Endothelial cell of umbilical vein (primary cell): ENCODE measurements at regions not wholly inside any gene's neighbourhood (a gene's known extent, or its start where the extent isn't known, plus 50 kb on each side); places are given as distances from the start of the nearest gene placed in this dataset.

Source experiments
- BruUV-seq: library from RNA; stranded (reverse); fragments of 400-500 nt; replicated peaks from 2 replicates; lab custom pipeline; 2021; lab: Mats Ljungman, UMichigan
- CTCF ChIA-PET: fragments of 300-600, 350-600 bp; sonication (Branson Sonifier 250); formaldehyde crosslinking; loops from one replicate; lab custom pipeline; 2021; ENCODE audit warnings: antibody characterized with exemption, inconsistent platforms; lab: Charles Lee
- POLR2A ChIA-PET: fragments of 300-600, 350-600 bp; sonication (Branson Sonifier 250); formaldehyde crosslinking; loops from one replicate; lab custom pipeline; 2021; ENCODE audit warnings: antibody characterized with exemption, inconsistent platforms; lab: Charles Lee
- DNase-seq: peaks from one replicate; pipeline ENCODE4 v3.0.0-alpha.2; 2011; ENCODE audit warnings: low read depth, low spot score
- FAIRE-seq: peaks from 2 replicates; lab custom pipeline; 2011; peaks lifted over from hg19 to GRCh38; lab: Jason Lieb, UNC
- H2AFZ ChIP-seq: 2 replicates; pipeline ENCODE4 v1.6.0; 2012; ENCODE audit warnings: low read depth, low read length, control low read depth, inconsistent platforms
- H3K27ac ChIP-seq: 2 replicates; pipeline ENCODE4 v1.5.1; 2011; ENCODE audit warnings: low read depth, mild to moderate bottlenecking, control low read depth, low read length, moderate library complexity; ENCODE audit not compliant: insufficient read depth
- H3K27me3 ChIP-seq, 2 experiments: 2 replicates each; pipeline versions ENCODE4 v1.6.0 to v1.6.1; 2011; ENCODE audit warnings: low read length in 2 of 2, mixed read lengths in 1 of 2; ENCODE audit not compliant: control insufficient read depth in 2 of 2, insufficient read depth in 2 of 2
- H3K36me3 ChIP-seq, 2 experiments: 2 replicates in 1 of 2; 3 replicates in 1 of 2; pipeline ENCODE4 v1.5.1; 2011; ENCODE audit warnings: low read length in 2 of 2, mild to moderate bottlenecking in 1 of 2, moderate library complexity in 1 of 2; ENCODE audit not compliant: control insufficient read depth in 2 of 2, insufficient read depth in 2 of 2; ENCODE audit errors: extremely low read depth in 1 of 2
- H3K4me1 ChIP-seq: 3 replicates; pipeline ENCODE4 v1.5.1; 2011; ENCODE audit warnings: mild to moderate bottlenecking, low read length; ENCODE audit not compliant: control insufficient read depth, insufficient read depth; ENCODE audit errors: extremely low read depth
- H3K4me2 ChIP-seq: 2 replicates; pipeline ENCODE4 v1.6.1; 2011; ENCODE audit warnings: low read length, control low read depth, mixed read lengths; ENCODE audit not compliant: insufficient read depth
- H3K4me3 ChIP-seq, 3 experiments: fragments of 200-600 bp in 1 of 3; sonication (generic), shearing (Covaris generic) in 1 of 3; replicated peaks in 1 of 3; 2 replicates each; pipeline ENCODE4 v1.5.1; 2011 to 2016; ENCODE audit warnings: control low read depth in 3 of 3, low read length in 3 of 3, mild to moderate bottlenecking in 2 of 3, inconsistent platforms in 1 of 3, low read depth in 1 of 3, moderate library complexity in 1 of 3; ENCODE audit not compliant: insufficient read depth in 1 of 3
- H3K79me2 ChIP-seq: 2 replicates; pipeline ENCODE4 v1.6.0; 2012; ENCODE audit warnings: low read length, inconsistent platforms; ENCODE audit not compliant: control insufficient read depth, insufficient read depth
- H3K9ac ChIP-seq: replicated peaks from 2 replicates; pipeline ENCODE3; 2011; ENCODE audit warnings: low read length, control low read depth; ENCODE audit not compliant: insufficient read depth; ENCODE audit errors: extremely low read depth
- H3K9me1 ChIP-seq: replicated peaks from 3 replicates; pipeline ENCODE4 v1.6.0; 2011; ENCODE audit warnings: mild to moderate bottlenecking, low read length; ENCODE audit not compliant: control insufficient read depth, insufficient read depth; ENCODE audit errors: extremely low read depth
- H3K9me3 ChIP-seq: replicated peaks from 2 replicates; pipeline ENCODE4 v1.5.1; 2012; ENCODE audit warnings: low read length, inconsistent platforms; ENCODE audit not compliant: control insufficient read depth, insufficient read depth
- H4K20me1 ChIP-seq: replicated peaks from 2 replicates; pipeline ENCODE3; 2011; ENCODE audit warnings: mild to moderate bottlenecking, low read length; ENCODE audit not compliant: control insufficient read depth, insufficient read depth; ENCODE audit errors: extremely low read depth
- EZH2 ChIP-seq: IDR thresholded peaks from 2 replicates; pipeline ENCODE4 v1.6.1; 2012; ENCODE audit warnings: borderline replicate concordance, low read depth, mild to moderate bottlenecking, moderate library complexity, low read length, inconsistent platforms; ENCODE audit not compliant: severe bottlenecking
- FOS ChIP-seq: IDR thresholded peaks from 2 replicates; pipeline ENCODE4 v1.6.1; 2011; ENCODE audit warnings: mild to moderate bottlenecking, low read length, moderate library complexity, borderline replicate concordance; ENCODE audit not compliant: insufficient read depth
- GATA2 ChIP-seq: IDR thresholded peaks from 2 replicates; pipeline ENCODE4 v1.7.0; 2011; ENCODE audit warnings: low read depth, mild to moderate bottlenecking, moderate library complexity, mixed read lengths, low read length; ENCODE audit not compliant: insufficient read length, insufficient read depth
- JUN ChIP-seq: IDR thresholded peaks from 2 replicates; pipeline ENCODE4 v1.6.1; 2011; ENCODE audit warnings: borderline replicate concordance, low read depth; ENCODE audit not compliant: insufficient read length, insufficient read depth
- MAX ChIP-seq: IDR thresholded peaks from 2 replicates; pipeline ENCODE4 v1.6.1; 2011; ENCODE audit not compliant: insufficient read depth, insufficient read length
- MYC ChIP-seq: IDR thresholded peaks from one replicate; pipeline ENCODE4 v1.6.1; 2011; ENCODE audit warnings: mild to moderate bottlenecking, low read depth, low read length
- POLR2A ChIP-seq: IDR thresholded peaks from 2 replicates; pipeline ENCODE4 v1.6.1; 2012; ENCODE audit warnings: low read depth, mild to moderate bottlenecking, control low read depth, low read length
- POLR2AphosphoS5 ChIP-seq: IDR thresholded peaks from 2 replicates; pipeline ENCODE4 v1.6.1; 2012; ENCODE audit warnings: low read depth, mild to moderate bottlenecking, control low read depth, low read length, moderate library complexity; ENCODE audit not compliant: insufficient read depth
- dilution Hi-C: fragments of 300-500 bp; cut with MboI; formaldehyde crosslinking; loops from one replicate; pipeline ENCODE4 v1.15.0; 2019; ENCODE audit warnings: low sequenced_read_pairs; ENCODE audit not compliant: extremely low pct_ligation_motif_present
- intact Hi-C: fragments of 100-400 bp; cut with micrococcal nuclease; formaldehyde crosslinking; loops from one replicate; pipeline ENCODE4 v1.10.0; 2022
- TF ChIP-seq, protein P1 (sequence below), 2 donors: IDR thresholded peaks; 1 replicate in 1 of 2; 2 replicates in 1 of 2; pipeline ENCODE4 v1.5.1; 2011; ENCODE audit warnings: low read length in 2 of 2, mild to moderate bottlenecking in 2 of 2, moderate library complexity in 2 of 2, control low read depth in 1 of 2, inconsistent platforms in 1 of 2, low read depth in 1 of 2; ENCODE audit not compliant: insufficient read depth in 1 of 2; ENCODE audit errors: extremely low read depth in 1 of 2

GRCh38 chr7:53437336-53437735 is 401.9 kb downstream of the POM121L12 start:
- FAIRE-seq (no peak), DNase-seq (no peak)
- no peaks in the 10 kb centered on the region for H3K9me1 ChIP-seq
- H3K9me3 ChIP-seq: no peaks in the 10 kb centered on the region
- H3K4me1 ChIP-seq: no peaks in the 10 kb centered on the region
- no peaks in the 10 kb centered on the region for H3K27me3 ChIP-seq
- no peaks in the 10 kb centered on the region for H4K20me1 ChIP-seq
- no peak overlapping the region for H3K27ac ChIP-seq
- H3K9ac ChIP-seq: no peak overlapping the region
- TF ChIP-seq, protein P1, sequence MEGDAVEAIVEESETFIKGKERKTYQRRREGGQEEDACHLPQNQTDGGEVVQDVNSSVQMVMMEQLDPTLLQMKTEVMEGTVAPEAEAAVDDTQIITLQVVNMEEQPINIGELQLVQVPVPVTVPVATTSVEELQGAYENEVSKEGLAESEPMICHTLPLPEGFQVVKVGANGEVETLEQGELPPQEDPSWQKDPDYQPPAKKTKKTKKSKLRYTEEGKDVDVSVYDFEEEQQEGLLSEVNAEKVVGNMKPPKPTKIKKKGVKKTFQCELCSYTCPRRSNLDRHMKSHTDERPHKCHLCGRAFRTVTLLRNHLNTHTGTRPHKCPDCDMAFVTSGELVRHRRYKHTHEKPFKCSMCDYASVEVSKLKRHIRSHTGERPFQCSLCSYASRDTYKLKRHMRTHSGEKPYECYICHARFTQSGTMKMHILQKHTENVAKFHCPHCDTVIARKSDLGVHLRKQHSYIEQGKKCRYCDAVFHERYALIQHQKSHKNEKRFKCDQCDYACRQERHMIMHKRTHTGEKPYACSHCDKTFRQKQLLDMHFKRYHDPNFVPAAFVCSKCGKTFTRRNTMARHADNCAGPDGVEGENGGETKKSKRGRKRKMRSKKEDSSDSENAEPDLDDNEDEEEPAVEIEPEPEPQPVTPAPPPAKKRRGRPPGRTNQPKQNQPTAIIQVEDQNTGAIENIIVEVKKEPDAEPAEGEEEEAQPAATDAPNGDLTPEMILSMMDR (IDR thresholded peaks at IDR 0.05; ENCODE audit: extremely low read depth in 1 of 2, insufficient read depth in 1 of 2, low read depth in 1 of 2, low read length in 2 of 2): no peak
- TF ChIP-seq EZH2: no peak
- TF ChIP-seq FOS: no peak
- no peak for TF ChIP-seq MAX
- TF ChIP-seq MYC: no peak
- no peak for TF ChIP-seq POLR2A
- TF ChIP-seq GATA2: no peak
- TF ChIP-seq POLR2AphosphoS5: no peak
- no peak for TF ChIP-seq JUN
- dilution Hi-C loops (no loop called here), intact Hi-C loops (no loop called here)
- H3K4me3 ChIP-seq: no peak overlapping the region
- no peaks in the 10 kb centered on the region for H3K79me2 ChIP-seq
- H3K36me3 ChIP-seq: no peaks in the 10 kb centered on the region
- ChIA-PET POLR2A (no interaction called here), CTCF (no interaction called here)
- H3K4me2 ChIP-seq: no peak overlapping the region
- BruUV-seq: no TSS peak
- no peak overlapping the region for H2AFZ ChIP-seq
